T47D (cell line): ENCODE measurements at regions not wholly inside any gene's neighbourhood (a gene's known extent, or its start where the extent isn't known, plus 50 kb on each side); places are given as distances from the start of the nearest gene placed in this dataset.
"Not testable (repeated sequence)": the region's sequence is repeated elsewhere in the genome, so short reads cannot be mapped to it uniquely, and the experiment has no call there.

Experiments used
- DNase-seq, 2 experiments: peaks; one replicate each; pipeline versions ENCODE4 v3.0.0 to v3.0.0-alpha.2; 2011 to 2012; ENCODE audit warnings: low read depth in 1 of 2, low spot score in 1 of 2
- JUND ChIP-seq: IDR thresholded peaks from 2 replicates; pipeline ENCODE4 v1.6.1; 2012; ENCODE audit warnings: low read depth
- in situ Hi-C: cut with HindIII; loops from 2 replicates; pipeline ENCODE4 v1.10.0; 2016; ENCODE audit warnings: low sequenced_read_pairs, low pct_unique_long_range_greater_than_20kb

- in situ Hi-C loops: no loop called here
- no peak for TF ChIP-seq JUND
- DNase-seq: no peak
Measured at GRCh38 chr9:102461156-102461819, 533.8 kb upstream of the CYLC2 start.

GRCh38 chr9:102459828-102460227 is 535.3 kb upstream of the CYLC2 start:
- TF ChIP-seq JUND: no peak
- DNase-seq: no peak
- in situ Hi-C loops: no loop called here

- in situ Hi-C loops: no loop called here
- DNase-seq: no peak
- TF ChIP-seq JUND: no peak
Measured at GRCh38 chr9:102456562-102456961, 538.6 kb upstream of the CYLC2 start.

GRCh38 chr9:102445906-102446305 is 549.2 kb upstream of the CYLC2 start:
- no peak for DNase-seq
- in situ Hi-C loops: no loop called here
- TF ChIP-seq JUND: no peak

- in situ Hi-C loops: no loop called here
- no peak for DNase-seq
- no peak for TF ChIP-seq JUND
Measured at GRCh38 chr9:102445181-102445747, 549.9 kb upstream of the CYLC2 start.

GRCh38 chr9:102439583-102439982 is 555.5 kb upstream of the CYLC2 start:
- DNase-seq: no peak
- in situ Hi-C loops: no loop called here
- TF ChIP-seq JUND: no peak

- DNase-seq, in situ Hi-C loops: not testable (repeated sequence)
Measured at GRCh38 chr9:102436599-102436998, 558.5 kb upstream of the CYLC2 start.

GRCh38 chr9:102435427-102435826 is 559.7 kb upstream of the CYLC2 start:
- no peak for TF ChIP-seq JUND
- in situ Hi-C loops: no loop called here
- DNase-seq: no peak

GRCh38 chr9:102434545-102434944 is 560.6 kb upstream of the CYLC2 start:
- in situ Hi-C loops: no loop called here
- no peak for DNase-seq

GRCh38 chr9:102428305-102428704 is 566.8 kb upstream of the CYLC2 start:
- no peak for TF ChIP-seq JUND
- no peak for DNase-seq

More at GRCh38 chr9:102434545-102434944, 560.6 kb upstream of the CYLC2 start:
- no peak for TF ChIP-seq JUND

GRCh38 chr9:102416251-102416650 is 578.9 kb upstream of the CYLC2 start:
- DNase-seq, in situ Hi-C loops: not testable (repeated sequence)

More at GRCh38 chr9:102428305-102428704, 566.8 kb upstream of the CYLC2 start:
- in situ Hi-C loops: no loop called here

- no peak for DNase-seq
- no peak for TF ChIP-seq JUND
- in situ Hi-C loops: no loop called here
Measured at GRCh38 chr9:102405218-102405867, 589.8 kb upstream of the CYLC2 start.

- in situ Hi-C loops: no loop called here
- TF ChIP-seq JUND: no peak
- no peak for DNase-seq
Measured at GRCh38 chr9:102403514-102403913, 591.6 kb upstream of the CYLC2 start.

- no peak for DNase-seq
- in situ Hi-C loops: no loop called here
- TF ChIP-seq JUND: no peak
Measured at GRCh38 chr9:102398205-102398604, 596.9 kb upstream of the CYLC2 start.

- in situ Hi-C loops, DNase-seq: not testable (repeated sequence)
Measured at GRCh38 chr9:102385620-102386019, 609.5 kb upstream of the CYLC2 start.
